Right hindlimb (tissue), 1 donor: ENCODE measurements at regions not wholly inside any gene's neighbourhood (a gene's known extent, or its start where the extent isn't known, plus 50 kb on each side); places are given as distances from the start of the nearest gene placed in this dataset.
"Not testable (repeated sequence)": the region's sequence is repeated elsewhere in the genome, so short reads cannot be mapped to it uniquely, and the experiment has no call there.

Experiments used
- DNase-seq: peaks from one replicate; pipeline ENCODE4 v3.0.0-alpha.2; 2018

GRCh38 chr1:29399465-29399864, 163.1 kb downstream of the PTPRU start:
- DNase-seq, result no peak

GRCh38 chr1:29398431-29398830, 162.1 kb downstream of the PTPRU start:
- DNase-seq, result no peak

DNA sequence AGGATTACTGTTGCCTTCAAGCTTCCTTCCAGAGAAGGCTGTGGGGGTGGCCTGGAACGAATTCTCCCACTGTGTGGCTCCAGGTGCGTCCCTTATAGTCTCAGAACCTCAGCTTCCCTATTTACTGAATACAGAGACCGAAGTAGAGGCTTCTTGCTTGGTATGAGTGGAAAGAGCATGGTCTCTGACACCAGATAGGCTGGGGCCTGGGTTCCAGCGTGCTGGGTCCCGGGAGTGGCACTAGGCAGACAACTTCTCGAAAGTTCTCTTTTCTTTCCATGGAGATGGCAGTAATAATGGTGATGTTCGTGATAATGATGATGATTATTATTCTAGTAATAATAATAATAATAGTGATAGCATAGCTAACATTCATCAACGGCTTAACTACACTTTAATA, 161.7 kb downstream of the PTPRU start:
- DNase-seq, result no peak

DNA sequence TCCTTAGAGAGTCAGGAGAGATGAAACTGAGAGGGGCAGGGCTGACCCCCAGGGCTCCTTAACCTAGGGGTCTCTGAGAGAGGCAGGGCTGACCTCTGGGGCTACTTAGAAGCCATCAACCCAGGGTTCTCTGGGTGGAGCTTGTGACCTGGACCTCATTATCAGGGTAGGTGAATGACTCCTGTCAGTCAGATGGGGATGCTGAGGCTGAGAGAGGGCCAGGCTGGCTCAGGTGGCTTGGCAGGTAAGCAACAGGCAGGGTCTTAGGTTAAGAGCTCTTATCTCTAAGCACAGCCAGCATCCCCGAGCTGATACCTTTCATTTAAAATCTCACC, 160.9 kb downstream of the PTPRU start:
- DNase-seq, result no peak

DNA sequence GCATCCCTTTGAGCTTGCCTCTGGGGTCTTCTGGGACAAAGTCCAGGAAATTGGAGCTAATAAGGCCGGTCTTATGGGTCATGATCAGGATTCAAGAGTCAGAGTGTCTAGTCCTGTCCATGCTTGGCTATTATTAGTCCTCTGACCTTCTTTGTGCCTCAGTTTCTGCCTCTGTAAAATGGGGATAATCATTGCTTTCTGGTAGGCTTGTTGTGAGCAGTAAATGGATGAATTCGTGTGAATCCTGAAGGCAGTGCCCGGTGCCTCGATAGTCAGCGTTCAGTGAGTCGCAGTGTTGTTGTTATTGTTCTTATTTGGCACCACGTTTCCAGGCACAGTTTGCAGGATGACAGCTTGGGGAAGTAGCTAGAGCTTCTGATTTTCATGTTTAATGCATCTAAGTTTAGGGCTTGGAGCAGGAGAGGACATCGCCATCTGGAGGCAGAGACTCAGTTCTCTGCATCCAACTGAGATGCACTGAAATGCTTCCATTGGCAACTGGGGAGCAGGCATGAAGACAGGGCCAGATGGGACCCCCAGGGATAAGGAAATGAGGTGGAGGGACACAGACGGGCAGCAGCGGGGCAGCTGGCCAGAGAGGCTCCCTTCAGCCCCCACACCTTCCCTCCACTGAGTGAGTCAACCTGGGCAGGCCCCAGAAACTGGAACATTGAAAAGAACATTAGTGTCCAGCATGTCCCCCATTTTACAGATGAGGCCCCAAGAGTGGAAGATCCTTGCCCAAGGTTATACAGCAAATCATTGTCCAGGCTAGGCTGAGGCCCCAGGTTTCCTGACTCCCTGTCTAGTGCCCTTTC, 160.3 kb downstream of the PTPRU start:
- DNase-seq, result no peak

- no peak for DNase-seq
These were observed 159.6 kb downstream of the PTPRU start for GRCh38 chr1:29395736-29396437.

GRCh38 chr1:29394521-29395225, 158.4 kb downstream of the PTPRU start:
- no peak for DNase-seq

DNA sequence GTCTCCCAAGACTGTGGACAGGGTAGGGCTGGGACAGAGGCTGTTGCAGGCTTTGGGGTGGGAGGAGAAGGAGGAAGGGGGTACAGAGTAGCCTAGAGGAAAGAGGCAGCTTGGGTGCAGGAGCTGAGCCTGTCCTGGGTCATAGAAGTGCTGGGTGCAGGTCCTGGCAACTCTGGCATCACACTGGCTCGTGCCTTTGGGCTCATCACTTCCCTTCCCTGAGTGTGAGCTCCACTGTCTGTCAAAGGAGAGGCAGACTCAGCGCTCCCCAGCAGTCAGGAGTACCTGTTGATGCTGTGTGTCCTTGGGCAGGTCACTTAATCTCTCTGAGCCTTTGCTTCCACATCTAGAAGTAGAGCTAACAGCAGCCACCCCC, 157.1 kb downstream of the PTPRU start:
- DNase-seq, result no peak

- no peak for DNase-seq
These were observed 156.4 kb downstream of the PTPRU start for GRCh38 chr1:29392486-29393450.

GRCh38 chr1:29392036-29392435, 155.7 kb downstream of the PTPRU start:
- DNase-seq, result no peak

DNA sequence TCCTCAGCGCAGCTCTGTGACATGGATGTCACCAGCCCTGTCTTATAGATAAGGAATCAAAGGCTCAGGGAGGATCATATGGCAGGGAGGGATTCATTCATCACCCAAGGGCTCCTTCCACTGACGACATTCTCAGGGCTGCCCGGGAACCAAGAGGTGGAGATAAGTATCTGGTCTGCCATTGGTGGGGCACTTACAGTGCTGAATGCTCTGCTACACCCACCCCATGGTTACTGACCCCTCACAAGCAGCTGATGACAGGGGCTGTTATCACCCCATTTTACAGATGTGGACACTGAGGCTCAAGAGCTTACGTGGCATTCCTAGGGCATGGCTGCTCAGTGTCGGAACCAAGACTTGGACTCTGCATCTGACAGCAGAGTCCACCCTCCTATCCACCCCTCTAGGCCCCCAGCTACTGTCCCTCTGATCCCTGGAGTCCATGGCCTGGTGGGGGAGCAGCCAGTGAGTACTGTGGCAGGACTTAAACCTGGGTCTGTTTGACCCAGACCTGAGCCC, 155.1 kb downstream of the PTPRU start:
- DNase-seq, result no peak

GRCh38 chr1:29390491-29391361, 154.4 kb downstream of the PTPRU start:
- no peak for DNase-seq

DNA sequence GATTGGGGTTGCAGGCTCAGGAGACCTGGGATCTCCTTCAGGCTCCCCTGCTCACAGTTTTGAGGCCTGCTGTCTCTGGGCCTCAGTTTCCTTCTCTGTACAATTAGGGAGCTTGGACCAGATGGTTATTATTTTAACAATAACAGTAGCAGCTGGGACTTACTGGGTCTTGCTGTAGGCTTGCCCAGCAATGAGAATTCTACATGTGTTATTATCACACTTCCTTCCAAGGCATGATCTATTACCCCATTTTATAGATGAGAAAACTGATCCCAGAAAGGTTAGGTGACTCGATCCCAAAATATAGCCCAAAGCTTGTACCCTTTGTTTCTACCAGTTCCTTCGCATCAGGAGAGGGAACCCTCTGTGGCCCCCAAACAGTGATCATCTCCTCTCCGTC, 153.8 kb downstream of the PTPRU start:
- DNase-seq, result no peak

- DNase-seq, result no peak
These were observed 153.3 kb downstream of the PTPRU start for GRCh38 chr1:29389533-29390041.

DNA sequence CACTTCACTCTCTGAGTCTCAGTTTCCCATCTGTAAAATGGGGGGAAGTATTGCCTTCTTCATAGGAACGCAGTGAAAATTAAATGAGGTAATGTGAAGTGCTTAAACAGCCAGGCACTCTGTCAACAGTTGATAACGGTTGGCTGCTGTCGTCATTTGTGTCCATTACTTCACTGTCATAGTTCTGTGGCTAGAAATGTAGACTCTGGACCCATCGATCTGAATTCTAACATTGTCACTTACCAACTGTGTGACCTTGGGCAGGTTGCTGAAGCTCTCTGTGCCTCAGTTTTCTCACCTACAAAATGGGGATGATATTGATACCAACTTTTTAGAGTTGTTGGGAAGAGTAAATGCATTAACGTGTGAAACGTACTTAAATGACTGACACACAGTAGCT, 152.6 kb downstream of the PTPRU start:
- DNase-seq, result no peak

GRCh38 chr1:29388170-29388569, 151.8 kb downstream of the PTPRU start:
- no peak for DNase-seq

- no peak for DNase-seq
These were observed 150.9 kb downstream of the PTPRU start for GRCh38 chr1:29387210-29387609.

DNA sequence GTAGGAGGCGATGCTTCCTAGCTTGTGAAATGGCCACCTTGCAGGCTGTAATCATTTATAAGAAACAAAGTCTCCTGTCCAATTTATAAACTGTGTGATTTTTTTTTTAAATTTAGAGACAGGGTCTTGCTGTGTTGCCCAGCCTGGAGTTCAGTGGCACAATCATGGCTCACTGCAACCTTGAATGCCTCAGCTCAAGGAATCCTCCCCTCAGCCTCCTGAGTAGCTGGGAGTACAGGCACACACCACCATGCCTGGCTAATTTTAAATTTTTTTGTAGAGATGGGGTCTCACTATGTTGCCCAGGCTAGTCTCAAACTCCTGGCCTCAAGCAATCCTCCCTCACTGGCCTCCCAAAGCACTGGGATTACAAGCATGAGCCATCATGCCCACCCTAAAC, 150.1 kb downstream of the PTPRU start:
- DNase-seq, result not testable (repeated sequence)

DNA sequence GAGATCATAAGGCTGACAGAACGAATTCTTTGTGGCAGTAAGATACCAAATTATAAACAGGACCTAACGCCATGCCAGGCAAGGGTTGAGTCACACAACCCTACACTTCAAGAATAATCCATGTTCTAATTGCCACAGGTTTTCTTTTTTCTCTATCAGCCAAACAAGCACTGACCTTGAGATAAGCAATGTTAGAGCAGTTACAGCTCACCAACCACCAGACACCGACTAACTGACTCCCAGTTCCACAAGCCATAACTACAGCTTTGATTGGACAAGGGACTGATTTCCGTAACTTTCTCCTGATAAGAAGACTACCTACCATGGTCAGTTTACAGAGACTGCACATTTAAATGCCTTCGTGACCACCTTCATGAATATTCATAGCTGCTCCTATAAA, 149.6 kb downstream of the PTPRU start:
- no peak for DNase-seq

GRCh38 chr1:29384496-29385015, 148.2 kb downstream of the PTPRU start:
- DNase-seq, result no peak

- DNase-seq, result no peak
These were observed 147.5 kb downstream of the PTPRU start for GRCh38 chr1:29383746-29384371.
